H1 (cell line): ENCODE measurements at regions not wholly inside any gene's neighbourhood (a gene's known extent, or its start where the extent isn't known, plus 50 kb on each side); places are given as distances from the start of the nearest gene placed in this dataset.

ENCODE experiments used
- CBX5 ChIP-seq: fragments of 300-800, 300-1000 bp; sonication (generic); IDR thresholded peaks from 2 replicates; pipeline ENCODE4 v1.7.1; 2016; ENCODE audit warnings: antibody characterized with exemption, low read length, low read depth
- EZH2 ChIP-seq: fragments of 200-600 bp; sonication (generic); IDR thresholded peaks from 2 replicates; pipeline ENCODE4 v1.7.1; 2012; ENCODE audit warnings: low read depth, mild to moderate bottlenecking, moderate library complexity, low read length, inconsistent platforms; ENCODE audit not compliant: severe bottlenecking
- GABPA ChIP-seq: IDR thresholded peaks from 2 replicates; pipeline ENCODE4 v1.6.1; 2011; ENCODE audit warnings: mild to moderate bottlenecking, low read length, moderate library complexity, borderline replicate concordance; ENCODE audit not compliant: insufficient read depth
- POLR2A ChIP-seq, 2 experiments: IDR thresholded peaks; 1 replicate in 1 of 2; 2 replicates in 1 of 2; pipeline ENCODE4 v1.6.1; 2011; ENCODE audit warnings: low read depth in 2 of 2, low read length in 2 of 2, mild to moderate bottlenecking in 2 of 2; ENCODE audit errors: control extremely low read depth in 1 of 2
- SP1 ChIP-seq: IDR thresholded peaks from 2 replicates; pipeline ENCODE4 v1.6.1; 2011; ENCODE audit warnings: low read depth, low read length
- TF ChIP-seq, protein P1 (sequence below), 3 experiments: IDR thresholded peaks; 1 replicate in 2 of 3; 2 replicates in 1 of 3; pipeline versions ENCODE4 v1.5.1 to v1.6.1; 2011; ENCODE audit warnings: low read length in 3 of 3, mild to moderate bottlenecking in 3 of 3, inconsistent platforms in 2 of 3, low read depth in 1 of 3, moderate library complexity in 1 of 3; ENCODE audit not compliant: insufficient read depth in 1 of 3; ENCODE audit errors: control extremely low read depth in 1 of 3

DNA sequence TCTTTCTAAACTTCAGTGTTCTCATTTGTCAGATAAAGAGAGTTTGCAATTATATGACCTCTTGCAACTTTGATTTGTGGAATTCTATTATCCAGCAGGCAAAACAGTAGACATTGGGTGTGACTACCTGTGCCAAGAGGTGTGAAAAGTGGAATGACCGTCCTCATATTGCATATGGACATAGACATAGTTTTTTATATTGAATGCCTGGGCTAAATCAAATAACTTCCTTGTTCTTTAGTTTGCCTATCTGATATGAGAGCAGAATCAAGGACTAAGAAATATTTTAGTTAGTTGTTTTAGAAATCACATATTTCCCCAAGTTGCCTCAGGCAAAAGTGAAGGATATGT lies 117.7 kb upstream of the KLF8 start:
- TF ChIP-seq SP1 (no peak), EZH2 (no peak), GABPA (no peak), CBX5 (no peak), POLR2A (IDR thresholded peaks at IDR 0.05; ENCODE audit: control extremely low read depth in 1 of 2, low read depth in 2 of 2, low read length in 2 of 2) (no peak)
- TF ChIP-seq, protein P1, sequence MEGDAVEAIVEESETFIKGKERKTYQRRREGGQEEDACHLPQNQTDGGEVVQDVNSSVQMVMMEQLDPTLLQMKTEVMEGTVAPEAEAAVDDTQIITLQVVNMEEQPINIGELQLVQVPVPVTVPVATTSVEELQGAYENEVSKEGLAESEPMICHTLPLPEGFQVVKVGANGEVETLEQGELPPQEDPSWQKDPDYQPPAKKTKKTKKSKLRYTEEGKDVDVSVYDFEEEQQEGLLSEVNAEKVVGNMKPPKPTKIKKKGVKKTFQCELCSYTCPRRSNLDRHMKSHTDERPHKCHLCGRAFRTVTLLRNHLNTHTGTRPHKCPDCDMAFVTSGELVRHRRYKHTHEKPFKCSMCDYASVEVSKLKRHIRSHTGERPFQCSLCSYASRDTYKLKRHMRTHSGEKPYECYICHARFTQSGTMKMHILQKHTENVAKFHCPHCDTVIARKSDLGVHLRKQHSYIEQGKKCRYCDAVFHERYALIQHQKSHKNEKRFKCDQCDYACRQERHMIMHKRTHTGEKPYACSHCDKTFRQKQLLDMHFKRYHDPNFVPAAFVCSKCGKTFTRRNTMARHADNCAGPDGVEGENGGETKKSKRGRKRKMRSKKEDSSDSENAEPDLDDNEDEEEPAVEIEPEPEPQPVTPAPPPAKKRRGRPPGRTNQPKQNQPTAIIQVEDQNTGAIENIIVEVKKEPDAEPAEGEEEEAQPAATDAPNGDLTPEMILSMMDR (IDR thresholded peaks at IDR 0.05; ENCODE audit: control extremely low read depth in 1 of 3, insufficient read depth in 1 of 3, low read depth in 1 of 3, low read length in 3 of 3), result no peak
